Activated naive CD4-positive, alpha-beta T cell treated with anti-CD3 and anti-CD28 coated beads, Interleukin-2, amount 50 U/mL, for 24 hours (primary cell): ENCODE measurements at regions not wholly inside any gene's neighbourhood (a gene's known extent, or its start where the extent isn't known, plus 50 kb on each side); places are given as distances from the start of the nearest gene placed in this dataset.

Source experiments
- H3K27ac Mint-ChIP-seq: one replicate; pipeline ENCODE4 v1.8.0; 2021; ENCODE audit warnings: mild to moderate bottlenecking, mixed read lengths
- H3K27me3 Mint-ChIP-seq: one replicate; pipeline ENCODE4 v1.8.0; 2021; ENCODE audit warnings: mixed read lengths
- H3K36me3 Mint-ChIP-seq: one replicate; pipeline ENCODE4 v1.8.0; 2021; ENCODE audit warnings: mixed read lengths
- H3K4me1 Mint-ChIP-seq: one replicate; pipeline ENCODE4 v1.8.0; 2021; ENCODE audit warnings: mixed read lengths
- H3K4me3 Mint-ChIP-seq: one replicate; pipeline ENCODE4 v1.8.0; 2021; ENCODE audit warnings: mild to moderate bottlenecking, mixed read lengths
- H3K9me3 Mint-ChIP-seq: one replicate; pipeline ENCODE4 v1.8.0; 2021; ENCODE audit warnings: mixed read lengths

GRCh38 chr3:16030342-16030741 is 144.1 kb upstream of the GALNT15 start:
- no peaks in the 10 kb centered on the region for H3K9me3 Mint-ChIP-seq
- H3K36me3 Mint-ChIP-seq, result no peaks in the 10 kb centered on the region
- H3K27ac Mint-ChIP-seq, result no peak overlapping the region
- peaks cover 3% of the 10 kb centered on the region for H3K27me3 Mint-ChIP-seq
- no peaks in the 10 kb centered on the region for H3K4me1 Mint-ChIP-seq
- H3K4me3 Mint-ChIP-seq, result no peak overlapping the region

- Mint-ChIP-seq H3K36me3 (no peaks in the 10 kb centered on the region), H3K27ac (no peak overlapping the region), H3K4me3 (no peak overlapping the region), H3K9me3 (no peaks in the 10 kb centered on the region), H3K27me3 (peaks cover 7% of the 10 kb centered on the region), H3K4me1 (no peaks in the 10 kb centered on the region)
Measured at GRCh38 chr3:16031434-16031833, 143.0 kb upstream of the GALNT15 start.

- H3K4me1 Mint-ChIP-seq, result no peaks in the 10 kb centered on the region
- no peak overlapping the region for H3K27ac Mint-ChIP-seq
- no peaks in the 10 kb centered on the region for H3K9me3 Mint-ChIP-seq
- H3K27me3 Mint-ChIP-seq, result peaks cover 7% of the 10 kb centered on the region
- H3K4me3 Mint-ChIP-seq, result no peak overlapping the region
- no peaks in the 10 kb centered on the region for H3K36me3 Mint-ChIP-seq
Measured at GRCh38 chr3:16033889-16034687, 140.4 kb upstream of the GALNT15 start.

GRCh38 chr3:16040991-16041390 is 133.5 kb upstream of the GALNT15 start:
- H3K27ac Mint-ChIP-seq, result no peak overlapping the region
- H3K36me3 Mint-ChIP-seq, result no peaks in the 10 kb centered on the region
- H3K4me3 Mint-ChIP-seq, result no peak overlapping the region
- no peaks in the 10 kb centered on the region for H3K9me3 Mint-ChIP-seq
- no peaks in the 10 kb centered on the region for H3K4me1 Mint-ChIP-seq
- peaks cover 13% of the 10 kb centered on the region for H3K27me3 Mint-ChIP-seq

GRCh38 chr3:16048435-16049318 is 125.8 kb upstream of the GALNT15 start:
- Mint-ChIP-seq H3K4me3 (peak overlapping the region; percentile 24), H3K4me1 (peaks cover 5% of the 10 kb centered on the region), H3K27ac (no peak overlapping the region), H3K36me3 (no peaks in the 10 kb centered on the region), H3K9me3 (no peaks in the 10 kb centered on the region), H3K27me3 (peaks cover 3% of the 10 kb centered on the region)

GRCh38 chr3:16050641-16051467 is 123.6 kb upstream of the GALNT15 start:
- Mint-ChIP-seq H3K27me3 (peaks cover 1% of the 10 kb centered on the region), H3K9me3 (no peaks in the 10 kb centered on the region), H3K4me1 (peaks cover 5% of the 10 kb centered on the region), H3K36me3 (no peaks in the 10 kb centered on the region), H3K4me3 (no peak overlapping the region), H3K27ac (no peak overlapping the region)

- peaks cover 5% of the 10 kb centered on the region for H3K4me1 Mint-ChIP-seq
- no peak overlapping the region for H3K27ac Mint-ChIP-seq
- no peak overlapping the region for H3K4me3 Mint-ChIP-seq
- no peaks in the 10 kb centered on the region for H3K36me3 Mint-ChIP-seq
- no peaks in the 10 kb centered on the region for H3K9me3 Mint-ChIP-seq
- peaks cover 1% of the 10 kb centered on the region for H3K27me3 Mint-ChIP-seq
Measured at GRCh38 chr3:16051691-16052090, 122.8 kb upstream of the GALNT15 start.

- Mint-ChIP-seq H3K27ac (no peak overlapping the region), H3K9me3 (no peaks in the 10 kb centered on the region), H3K27me3 (peaks cover 1% of the 10 kb centered on the region), H3K36me3 (no peaks in the 10 kb centered on the region), H3K4me3 (no peak overlapping the region), H3K4me1 (peaks cover 5% of the 10 kb centered on the region)
Measured at GRCh38 chr3:16052964-16053363, 121.5 kb upstream of the GALNT15 start.

- H3K9me3 Mint-ChIP-seq, result no peaks in the 10 kb centered on the region
- no peaks in the 10 kb centered on the region for H3K36me3 Mint-ChIP-seq
Measured at GRCh38 chr3:16053794-16054193, 120.7 kb upstream of the GALNT15 start.

GRCh38 chr3:16055606-16056211 is 118.8 kb upstream of the GALNT15 start:
- Mint-ChIP-seq H3K9me3 (no peaks in the 10 kb centered on the region), H3K4me1 (no peaks in the 10 kb centered on the region), H3K27me3 (peaks cover 3% of the 10 kb centered on the region), H3K36me3 (no peaks in the 10 kb centered on the region), H3K4me3 (no peak overlapping the region), H3K27ac (no peak overlapping the region)

More at GRCh38 chr3:16053794-16054193, 120.7 kb upstream of the GALNT15 start:
- Mint-ChIP-seq H3K4me3 (no peak overlapping the region), H3K27me3 (peaks cover 1% of the 10 kb centered on the region), H3K27ac (no peak overlapping the region), H3K4me1 (no peaks in the 10 kb centered on the region)

GRCh38 chr3:16056217-16056616 is 118.3 kb upstream of the GALNT15 start:
- Mint-ChIP-seq H3K9me3 (no peaks in the 10 kb centered on the region), H3K27me3 (peaks cover 4% of the 10 kb centered on the region), H3K27ac (no peak overlapping the region), H3K36me3 (no peaks in the 10 kb centered on the region), H3K4me3 (no peak overlapping the region), H3K4me1 (no peaks in the 10 kb centered on the region)

- Mint-ChIP-seq H3K4me3 (no peak overlapping the region), H3K27me3 (peaks cover 6% of the 10 kb centered on the region), H3K36me3 (no peaks in the 10 kb centered on the region), H3K27ac (no peak overlapping the region), H3K4me1 (no peaks in the 10 kb centered on the region), H3K9me3 (no peaks in the 10 kb centered on the region)
Measured at GRCh38 chr3:16058521-16058920, 116.0 kb upstream of the GALNT15 start.

- H3K4me1 Mint-ChIP-seq, result no peaks in the 10 kb centered on the region
- H3K27ac Mint-ChIP-seq, result no peak overlapping the region
- no peaks in the 10 kb centered on the region for H3K9me3 Mint-ChIP-seq
- H3K27me3 Mint-ChIP-seq, result peaks cover 6% of the 10 kb centered on the region
- no peaks in the 10 kb centered on the region for H3K36me3 Mint-ChIP-seq
- no peak overlapping the region for H3K4me3 Mint-ChIP-seq
Measured at GRCh38 chr3:16059081-16059537, 115.4 kb upstream of the GALNT15 start.

GRCh38 chr3:16059711-16060357 is 114.6 kb upstream of the GALNT15 start:
- H3K4me1 Mint-ChIP-seq, result no peaks in the 10 kb centered on the region
- no peaks in the 10 kb centered on the region for H3K36me3 Mint-ChIP-seq
- no peaks in the 10 kb centered on the region for H3K9me3 Mint-ChIP-seq
- H3K4me3 Mint-ChIP-seq, result no peak overlapping the region
- H3K27ac Mint-ChIP-seq, result no peak overlapping the region
- peaks cover 6% of the 10 kb centered on the region for H3K27me3 Mint-ChIP-seq
